ENCODE measurements at regions not wholly inside any gene's neighbourhood (a gene's known extent, or its start where the extent isn't known, plus 50 kb on each side); places are given as distances from the start of the nearest gene placed in this dataset.

GRCh38 chr22:44589831-44590230, 91.8 kb upstream of the RTL6 start:
- DNase-seq: no peak

- DNase-seq: no peak
Measured at GRCh38 chr22:44588348-44588747, 90.3 kb upstream of the RTL6 start.

- DNase-seq: no peak
Measured at GRCh38 chr22:44587737-44588310, 89.8 kb upstream of the RTL6 start.

GRCh38 chr22:44586999-44587736, 89.1 kb upstream of the RTL6 start:
- no peak for DNase-seq

- DNase-seq: no peak
Measured at GRCh38 chr22:44586351-44586990, 88.4 kb upstream of the RTL6 start.

- DNase-seq: no peak
Measured at GRCh38 chr22:44585559-44586350, 87.7 kb upstream of the RTL6 start.

- no peak for DNase-seq
Measured at GRCh38 chr22:44584256-44584902, 86.3 kb upstream of the RTL6 start.

- DNase-seq: no peak
Measured at GRCh38 chr22:44583854-44584253, 85.8 kb upstream of the RTL6 start.

GRCh38 chr22:44583061-44583760, 85.2 kb upstream of the RTL6 start:
- DNase-seq: no peak

GRCh38 chr22:44582016-44582415, 84.0 kb upstream of the RTL6 start:
- DNase-seq: no peak

- no peak for DNase-seq
Measured at GRCh38 chr22:44581096-44581435, 83.0 kb upstream of the RTL6 start.

- DNase-seq: no peak
Measured at GRCh38 chr22:44580176-44581095, 82.4 kb upstream of the RTL6 start.

GRCh38 chr22:44578516-44579230, 80.6 kb upstream of the RTL6 start:
- no peak for DNase-seq

- DNase-seq: no peak
Measured at GRCh38 chr22:44578110-44578457, 80.1 kb upstream of the RTL6 start.

GRCh38 chr22:44577391-44578109, 79.5 kb upstream of the RTL6 start:
- DNase-seq: no peak

GRCh38 chr22:44576311-44577260, 78.6 kb upstream of the RTL6 start:
- no peak for DNase-seq

- DNase-seq: no peak
Measured at GRCh38 chr22:44575381-44576268, 77.6 kb upstream of the RTL6 start.

Data from stimulated activated naive CD4-positive, alpha-beta T cell (primary cell).